ENCODE measurements at regions not wholly inside any gene's neighbourhood (a gene's known extent, or its start where the extent isn't known, plus 50 kb on each side); places are given as distances from the start of the nearest gene placed in this dataset.

- Mint-ChIP-seq H3K4me3 (no peak overlapping the region), H3K4me1 (peaks cover 3% of the 10 kb centered on the region), H3K27me3 (ENCODE audit: low read depth) (no peaks in the 10 kb centered on the region), H3K36me3 (ENCODE audit: low read depth) (no peaks in the 10 kb centered on the region), H3K9me3 (no peaks in the 10 kb centered on the region), H3K27ac (ENCODE audit: unreplicated experiment) (no peak overlapping the region)
- TF ChIP-seq, protein P1, sequence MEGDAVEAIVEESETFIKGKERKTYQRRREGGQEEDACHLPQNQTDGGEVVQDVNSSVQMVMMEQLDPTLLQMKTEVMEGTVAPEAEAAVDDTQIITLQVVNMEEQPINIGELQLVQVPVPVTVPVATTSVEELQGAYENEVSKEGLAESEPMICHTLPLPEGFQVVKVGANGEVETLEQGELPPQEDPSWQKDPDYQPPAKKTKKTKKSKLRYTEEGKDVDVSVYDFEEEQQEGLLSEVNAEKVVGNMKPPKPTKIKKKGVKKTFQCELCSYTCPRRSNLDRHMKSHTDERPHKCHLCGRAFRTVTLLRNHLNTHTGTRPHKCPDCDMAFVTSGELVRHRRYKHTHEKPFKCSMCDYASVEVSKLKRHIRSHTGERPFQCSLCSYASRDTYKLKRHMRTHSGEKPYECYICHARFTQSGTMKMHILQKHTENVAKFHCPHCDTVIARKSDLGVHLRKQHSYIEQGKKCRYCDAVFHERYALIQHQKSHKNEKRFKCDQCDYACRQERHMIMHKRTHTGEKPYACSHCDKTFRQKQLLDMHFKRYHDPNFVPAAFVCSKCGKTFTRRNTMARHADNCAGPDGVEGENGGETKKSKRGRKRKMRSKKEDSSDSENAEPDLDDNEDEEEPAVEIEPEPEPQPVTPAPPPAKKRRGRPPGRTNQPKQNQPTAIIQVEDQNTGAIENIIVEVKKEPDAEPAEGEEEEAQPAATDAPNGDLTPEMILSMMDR (conservative IDR thresholded peaks at IDR 0.05) = no peak
- no peak for DNase-seq (ENCODE audit: low read depth, low spot score)
Observed at GRCh38 chr2:196271795-196272194, 100.4 kb upstream of the STK17B start.

GRCh38 chr2:196274387-196274809 lies 103.0 kb upstream of the STK17B start:
- TF ChIP-seq, protein P1 (conservative IDR thresholded peaks at IDR 0.05) = no peak
- H3K9me3 Mint-ChIP-seq = peaks cover 2% of the 10 kb centered on the region
- H3K27ac Mint-ChIP-seq (ENCODE audit: unreplicated experiment) = peak overlapping the region; percentile 51
- peaks cover 3% of the 10 kb centered on the region for H3K4me1 Mint-ChIP-seq
- H3K4me3 Mint-ChIP-seq = no peak overlapping the region
- no peak for DNase-seq (ENCODE audit: low read depth, low spot score)
- no peaks in the 10 kb centered on the region for H3K27me3 Mint-ChIP-seq (ENCODE audit: low read depth)
- peaks cover 3% of the 10 kb centered on the region for H3K36me3 Mint-ChIP-seq (ENCODE audit: low read depth)

DNA sequence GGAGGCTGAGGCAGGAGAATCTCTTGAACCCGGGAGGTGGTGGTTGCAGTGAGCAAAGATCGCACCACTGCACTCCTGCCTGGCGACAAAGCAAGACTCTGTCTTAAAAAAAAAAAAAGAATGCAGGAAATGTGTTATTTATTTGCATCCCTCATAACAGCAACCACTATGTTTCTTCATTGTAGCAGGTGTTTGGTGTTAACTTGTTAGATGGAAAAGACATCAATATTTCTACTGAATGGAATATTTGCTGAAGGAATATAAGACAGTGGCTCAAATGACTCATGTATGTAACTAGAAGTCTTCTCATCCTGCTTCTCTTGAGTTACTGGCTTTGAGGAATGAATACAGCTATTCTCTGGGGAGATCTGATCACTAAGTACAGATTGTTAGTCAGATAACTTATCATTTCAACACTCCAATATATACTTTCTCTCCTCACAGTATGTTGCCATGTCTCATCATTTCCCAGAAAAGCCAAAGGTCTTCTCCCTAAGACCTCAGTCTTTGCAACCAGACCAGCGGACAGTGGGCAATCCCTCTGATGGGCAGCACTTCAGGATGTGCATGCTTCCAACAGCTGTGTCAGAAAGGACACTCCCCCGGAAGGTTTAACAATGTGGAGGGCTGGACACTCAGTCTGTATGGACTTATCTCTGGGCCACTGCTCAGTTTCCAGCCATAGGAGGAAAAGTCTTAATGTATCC lies 104.4 kb upstream of the STK17B start:
- Mint-ChIP-seq H3K4me1 (peaks cover 3% of the 10 kb centered on the region), H3K36me3 (ENCODE audit: low read depth) (peaks cover 5% of the 10 kb centered on the region), H3K27me3 (ENCODE audit: low read depth) (no peaks in the 10 kb centered on the region), H3K9me3 (peaks cover 4% of the 10 kb centered on the region), H3K27ac (ENCODE audit: unreplicated experiment) (no peak overlapping the region), H3K4me3 (no peak overlapping the region)
- TF ChIP-seq, protein P1 (conservative IDR thresholded peaks at IDR 0.05) = no peak
- DNase-seq (ENCODE audit: low read depth, low spot score) = no peak

DNA sequence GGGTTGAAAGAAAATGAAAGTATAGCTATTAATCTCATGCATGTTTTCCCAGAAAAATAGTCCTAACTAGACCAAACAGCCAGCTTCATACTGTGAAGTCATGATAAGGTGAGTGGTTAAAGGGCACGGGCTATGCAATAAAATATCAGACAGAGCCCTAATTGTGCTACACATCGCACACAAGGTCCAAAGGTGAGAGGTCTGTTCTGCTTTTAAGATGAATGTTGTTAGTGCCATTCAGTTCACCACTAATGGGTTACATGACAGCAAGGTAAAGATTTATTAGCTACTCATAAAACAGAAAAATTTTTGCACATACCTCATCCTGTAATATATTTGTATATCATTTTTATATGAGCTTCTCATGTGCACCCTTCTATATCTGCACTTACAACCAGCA lies 105.0 kb upstream of the STK17B start:
- H3K36me3 Mint-ChIP-seq (ENCODE audit: low read depth) = peaks cover 5% of the 10 kb centered on the region
- H3K4me3 Mint-ChIP-seq = no peak overlapping the region
- H3K9me3 Mint-ChIP-seq = peaks cover 4% of the 10 kb centered on the region
- TF ChIP-seq, protein P1 (conservative IDR thresholded peaks at IDR 0.05) = no peak
- DNase-seq (ENCODE audit: low read depth, low spot score) = no peak
- H3K27ac Mint-ChIP-seq (ENCODE audit: unreplicated experiment) = peak overlapping the region; percentile 15
- peaks cover 3% of the 10 kb centered on the region for H3K4me1 Mint-ChIP-seq
- H3K27me3 Mint-ChIP-seq (ENCODE audit: low read depth) = no peaks in the 10 kb centered on the region

GRCh38 chr2:196277002-196277401 lies 105.6 kb upstream of the STK17B start:
- Mint-ChIP-seq H3K4me3 (no peak overlapping the region), H3K4me1 (peaks cover 3% of the 10 kb centered on the region), H3K27me3 (ENCODE audit: low read depth) (no peaks in the 10 kb centered on the region), H3K36me3 (ENCODE audit: low read depth) (peaks cover 5% of the 10 kb centered on the region), H3K27ac (ENCODE audit: unreplicated experiment) (no peak overlapping the region), H3K9me3 (peaks cover 4% of the 10 kb centered on the region)
- no peak for DNase-seq (ENCODE audit: low read depth, low spot score)
- TF ChIP-seq, protein P1 (conservative IDR thresholded peaks at IDR 0.05) = peak; percentile 67
